ENCODE measurements at regions not wholly inside any gene's neighbourhood (a gene's known extent, or its start where the extent isn't known, plus 50 kb on each side); places are given as distances from the start of the nearest gene placed in this dataset.

- no peak for DNase-seq (ENCODE audit: low spot score)
Measured at GRCh38 chr5:108649106-108649505, 98.6 kb upstream of the FER start.

GRCh38 chr5:108642170-108642906 is 105.4 kb upstream of the FER start:
- DNase-seq (ENCODE audit: low spot score) = peak; percentile 89

GRCh38 chr5:108641596-108641995 is 106.1 kb upstream of the FER start:
- DNase-seq (ENCODE audit: low spot score) = no peak

- DNase-seq (ENCODE audit: low spot score) = no peak
Measured at GRCh38 chr5:108639366-108639765, 108.3 kb upstream of the FER start.

- DNase-seq (ENCODE audit: low spot score) = no peak
Measured at GRCh38 chr5:108638021-108638420, 109.7 kb upstream of the FER start.

- DNase-seq (ENCODE audit: low spot score) = no peak
Measured at GRCh38 chr5:108637134-108637533, 110.6 kb upstream of the FER start.

GRCh38 chr5:108636135-108636853 is 111.4 kb upstream of the FER start:
- no peak for DNase-seq (ENCODE audit: low spot score)

GRCh38 chr5:108634617-108635288 is 112.9 kb upstream of the FER start:
- DNase-seq (ENCODE audit: low spot score) = no peak

GRCh38 chr5:108634010-108634616 is 113.6 kb upstream of the FER start:
- DNase-seq (ENCODE audit: low spot score) = no peak

GRCh38 chr5:108629779-108630528 is 117.7 kb upstream of the FER start:
- no peak for DNase-seq (ENCODE audit: low spot score)

- no peak for DNase-seq (ENCODE audit: low spot score)
Measured at GRCh38 chr5:108625654-108626053, 122.0 kb upstream of the FER start.

GRCh38 chr5:108623826-108624225 is 123.9 kb upstream of the FER start:
- no peak for DNase-seq (ENCODE audit: low spot score)

- DNase-seq (ENCODE audit: low spot score) = no peak
Measured at GRCh38 chr5:108620516-108620915, 127.2 kb upstream of the FER start.

- no peak for DNase-seq (ENCODE audit: low spot score)
Measured at GRCh38 chr5:108619815-108620214, 127.9 kb upstream of the FER start.

- DNase-seq (ENCODE audit: low spot score) = no peak
Measured at GRCh38 chr5:108617467-108618435, 129.9 kb upstream of the FER start.

GRCh38 chr5:108615216-108615615 is 132.5 kb upstream of the FER start:
- DNase-seq (ENCODE audit: low spot score) = no peak

- DNase-seq (ENCODE audit: low spot score) = no peak
Measured at GRCh38 chr5:108607421-108607820, 140.3 kb upstream of the FER start.

- no peak for DNase-seq (ENCODE audit: low spot score)
Measured at GRCh38 chr5:108606185-108606584, 141.5 kb upstream of the FER start.

- no peak for DNase-seq (ENCODE audit: low spot score)
Measured at GRCh38 chr5:108602830-108603229, 144.9 kb upstream of the FER start.

- DNase-seq (ENCODE audit: low spot score) = no peak
Measured at GRCh38 chr5:108590799-108591198, 156.9 kb upstream of the FER start.

- no peak for DNase-seq (ENCODE audit: low spot score)
Measured at GRCh38 chr5:108588323-108588722, 159.4 kb upstream of the FER start.

Measured in NAMALWA (cell line).